OCI-LY1 (cell line): ENCODE measurements at regions not wholly inside any gene's neighbourhood (a gene's known extent, or its start where the extent isn't known, plus 50 kb on each side); places are given as distances from the start of the nearest gene placed in this dataset.

Experiments
- H2AFZ ChIP-seq: fragments of 200-600 bp; sonication (generic), shearing (Covaris generic); 2 replicates; pipeline ENCODE4 v1.6.0; 2014; ENCODE audit warnings: antibody characterized with exemption, mild to moderate bottlenecking, low read length
- H3F3A ChIP-seq: fragments of 200-600 bp; sonication (generic), shearing (Covaris generic); 2 replicates; pipeline ENCODE4 v1.6.0; 2014; ENCODE audit warnings: mild to moderate bottlenecking, antibody characterized with exemption, low read length, moderate library complexity; ENCODE audit not compliant: insufficient read depth
- H3K27ac ChIP-seq: fragments of 200-600 bp; sonication (generic); 2 replicates; pipeline ENCODE4 v1.5.1; 2014; ENCODE audit warnings: low read length, mixed run types, mild to moderate bottlenecking, low read depth; ENCODE audit not compliant: poor library complexity, severe bottlenecking
- H3K27me3 ChIP-seq: fragments of 200-600 bp; sonication (generic); 2 replicates; pipeline ENCODE4 v1.6.0; 2014; ENCODE audit warnings: antibody characterized with exemption, mild to moderate bottlenecking, low read length, moderate library complexity; ENCODE audit not compliant: insufficient read depth
- H3K36me3 ChIP-seq: fragments of 200-600 bp; sonication (generic); 2 replicates; pipeline ENCODE4 v1.6.1; 2014; ENCODE audit warnings: mild to moderate bottlenecking, antibody characterized with exemption, low read length, moderate library complexity, mixed read lengths; ENCODE audit not compliant: insufficient read depth
- H3K4me1 ChIP-seq: fragments of 200-600 bp; sonication (generic); 2 replicates; pipeline ENCODE4 v1.5.1; 2014; ENCODE audit warnings: mild to moderate bottlenecking, low read length, moderate library complexity; ENCODE audit not compliant: insufficient read depth, severe bottlenecking
- H3K4me2 ChIP-seq: fragments of 200-600 bp; sonication (generic), shearing (Covaris generic); 2 replicates; pipeline ENCODE4 v1.6.1; 2014; ENCODE audit warnings: low read length
- H3K4me3 ChIP-seq: fragments of 200-600 bp; sonication (generic); 2 replicates; pipeline ENCODE4 v1.5.1; 2014; ENCODE audit warnings: low read length, low read depth, mild to moderate bottlenecking, mixed read lengths; ENCODE audit not compliant: poor library complexity, severe bottlenecking
- H3K79me2 ChIP-seq: fragments of 200-600 bp; shearing (Covaris generic); 2 replicates; pipeline ENCODE4 v1.6.1; 2016; ENCODE audit warnings: mixed run types, low read length, mixed read lengths; ENCODE audit not compliant: insufficient read depth
- H3K9ac ChIP-seq: fragments of 200-600 bp; sonication (generic), shearing (Covaris generic); 2 replicates; pipeline ENCODE4 v1.6.1; 2014; ENCODE audit warnings: mild to moderate bottlenecking, low read length, mixed read lengths
- H3K9me2 ChIP-seq: fragments of 200-600 bp; sonication (generic), shearing (Covaris generic); 2 replicates; pipeline ENCODE4 v1.6.1; 2014; ENCODE audit warnings: low read depth, mild to moderate bottlenecking, low read length, mixed read lengths
- H3K9me3 ChIP-seq: fragments of 200-600 bp; shearing (Covaris generic); 2 replicates; pipeline ENCODE4 v1.6.1; 2014; ENCODE audit warnings: low read length, mixed read lengths
- H4K20me1 ChIP-seq: fragments of 200-600 bp; sonication (generic), shearing (Covaris generic); 2 replicates; pipeline ENCODE4 v1.6.0; 2016; ENCODE audit warnings: mild to moderate bottlenecking, low read length; ENCODE audit not compliant: insufficient read depth
- CTCF ChIP-seq: fragments of 200-600 bp; sonication (generic), shearing (Covaris generic); IDR thresholded peaks from 2 replicates; pipeline ENCODE4 v1.5.1; 2017; ENCODE audit warnings: mild to moderate bottlenecking, antibody characterized with exemption, low read length, moderate library complexity, mixed read lengths
- EZH2 ChIP-seq: fragments of 200-600 bp; sonication (generic), shearing (Covaris generic); IDR thresholded peaks from 2 replicates; pipeline ENCODE4 v1.8.0; 2017; ENCODE audit warnings: borderline replicate concordance, mixed run types, mild to moderate bottlenecking, antibody characterized with exemption, low read length, moderate library complexity, mixed read lengths

GRCh38 chr2:66821168-66821567 is 386.2 kb downstream of the MEIS1 start:
- Histone ChIP-seq H3K9me2 (no peaks in the 10 kb centered on the region), H4K20me1 (no peaks in the 10 kb centered on the region), H3K9ac (no peak overlapping the region), H3F3A (no peaks in the 10 kb centered on the region), H3K4me1 (no peaks in the 10 kb centered on the region), H3K36me3 (no peaks in the 10 kb centered on the region), H3K79me2 (no peaks in the 10 kb centered on the region), H3K9me3 (0 out of 2 replicates have a peak, but pooled peaks cover 2% of the 10 kb centered on the region), H3K4me2 (no peak overlapping the region), H3K4me3 (no peak overlapping the region), H2AFZ (no peak overlapping the region), H3K27me3 (no peaks in the 10 kb centered on the region), H3K27ac (no peak overlapping the region)
- TF ChIP-seq CTCF: no peak

GRCh38 chr2:66822186-66822585 is 387.3 kb downstream of the MEIS1 start:
- Histone ChIP-seq H3K79me2 (no peaks in the 10 kb centered on the region), H2AFZ (no peak overlapping the region), H3F3A (no peaks in the 10 kb centered on the region), H3K9me2 (no peaks in the 10 kb centered on the region), H3K36me3 (no peaks in the 10 kb centered on the region), H3K9me3 (0 out of 2 replicates have a peak, but pooled peaks cover 2% of the 10 kb centered on the region), H4K20me1 (no peaks in the 10 kb centered on the region), H3K27me3 (no peaks in the 10 kb centered on the region), H3K27ac (no peak overlapping the region), H3K4me1 (no peaks in the 10 kb centered on the region), H3K4me2 (no peak overlapping the region), H3K9ac (no peak overlapping the region), H3K4me3 (no peak overlapping the region)
- TF ChIP-seq CTCF: no peak
- TF ChIP-seq EZH2: no peak

- H3K36me3 ChIP-seq: no peaks in the 10 kb centered on the region
- TF ChIP-seq EZH2: no peak
- no peak for TF ChIP-seq CTCF
- no peaks in the 10 kb centered on the region for H3K4me1 ChIP-seq
- H3K4me2 ChIP-seq: no peak overlapping the region
- no peak overlapping the region for H2AFZ ChIP-seq
- H3F3A ChIP-seq: no peaks in the 10 kb centered on the region
- H3K9me3 ChIP-seq: no peaks in the 10 kb centered on the region
- no peaks in the 10 kb centered on the region for H3K9me2 ChIP-seq
- H4K20me1 ChIP-seq: no peaks in the 10 kb centered on the region
- no peak overlapping the region for H3K27ac ChIP-seq
- no peak overlapping the region for H3K9ac ChIP-seq
- no peaks in the 10 kb centered on the region for H3K79me2 ChIP-seq
- H3K27me3 ChIP-seq: no peaks in the 10 kb centered on the region
- no peak overlapping the region for H3K4me3 ChIP-seq
Measured at GRCh38 chr2:66824926-66825325, 390.0 kb downstream of the MEIS1 start.
